NCI-H1092 treated with DMSO at 0.1 percent for 48 hours (cell line): ENCODE measurements at regions not wholly inside any gene's neighbourhood (a gene's known extent, or its start where the extent isn't known, plus 50 kb on each side); places are given as distances from the start of the nearest gene placed in this dataset.

Experiments used
- DNase-seq: peaks from one replicate; lab custom pipeline; 2025; lab: John Stamatoyannopoulos, UW

- DNase-seq, result no peak
Measured at GRCh38 chr6:168132531-168133167, 53.6 kb upstream of the FRMD1 start.

DNA sequence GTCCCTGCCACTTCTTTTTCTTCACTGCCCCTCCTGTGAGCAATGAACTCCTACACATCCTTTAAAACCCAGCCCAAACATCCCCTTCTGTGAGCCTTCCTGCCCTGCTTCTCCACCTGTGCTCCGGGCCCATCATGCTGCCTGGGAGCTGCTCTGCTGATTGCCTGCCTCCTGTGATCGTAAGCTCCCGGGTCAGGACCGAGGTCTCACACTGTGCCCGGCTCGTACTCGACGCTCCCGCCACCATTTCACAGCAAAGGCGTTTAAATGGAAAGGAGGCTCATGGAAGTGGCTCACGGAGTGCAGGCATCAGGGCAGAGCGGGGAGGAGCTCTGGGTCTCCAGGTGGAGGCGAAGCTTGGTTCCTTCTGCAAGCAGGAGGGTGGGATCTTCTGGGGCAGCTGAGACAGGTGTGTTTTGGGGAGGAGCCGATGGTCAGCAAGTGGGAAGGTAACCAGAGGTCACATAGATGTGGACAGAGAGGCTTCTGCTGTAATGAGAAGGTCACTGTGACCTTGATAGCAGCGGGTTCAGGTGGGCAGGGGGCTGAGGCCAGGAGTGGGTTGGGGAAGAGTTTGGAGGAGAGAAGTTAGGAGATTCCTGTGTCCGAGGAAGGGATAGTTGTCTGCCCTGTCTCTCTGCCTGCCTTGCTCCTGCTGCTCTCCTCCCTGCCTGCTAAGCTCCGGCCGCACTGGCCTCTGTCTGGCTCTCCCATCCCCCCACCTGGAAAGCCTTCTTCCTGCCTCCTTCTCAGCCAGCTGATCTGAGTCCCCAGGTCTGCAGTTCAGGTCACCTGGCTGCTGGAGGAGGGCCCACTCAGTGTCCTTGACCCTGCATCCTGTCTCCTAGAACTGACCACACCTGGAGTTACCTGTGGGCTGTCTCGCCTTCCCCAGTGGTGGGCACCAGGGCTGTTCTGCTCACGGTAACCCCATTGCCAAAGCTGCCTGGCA lies 52.7 kb upstream of the FRMD1 start:
- no peak for DNase-seq

DNA sequence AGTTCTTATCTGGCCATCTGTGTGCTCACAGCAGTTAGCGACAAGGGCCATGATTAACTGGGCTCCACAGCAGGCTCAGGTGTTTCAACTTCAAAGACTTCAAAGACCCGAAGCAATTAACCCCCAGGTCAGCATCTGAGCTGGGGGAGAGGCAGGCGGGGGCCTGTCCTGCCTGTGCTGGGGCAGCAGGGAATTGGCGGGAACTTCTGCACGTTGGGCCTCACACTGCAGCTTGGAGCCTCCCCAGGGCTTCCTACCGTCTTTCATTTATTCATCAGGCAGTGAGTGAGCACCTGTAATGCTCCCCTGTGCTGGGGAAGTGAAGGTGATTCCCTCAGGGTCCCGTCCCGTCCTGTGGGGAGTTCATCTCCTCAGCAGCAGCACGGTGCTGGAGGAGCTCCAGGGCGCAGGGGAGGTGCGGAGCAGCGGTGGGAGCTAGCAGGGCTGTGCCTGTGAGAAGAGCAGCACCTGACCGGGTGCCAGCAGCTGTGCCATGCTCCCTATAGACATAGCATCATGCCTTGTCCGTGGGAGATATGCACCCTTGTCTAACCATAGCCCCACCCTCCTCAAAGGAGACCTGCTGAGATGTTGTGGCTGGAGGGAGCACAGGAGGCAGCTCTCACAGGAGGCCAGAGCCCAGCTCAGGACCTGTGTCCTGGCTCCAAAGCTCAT lies 51.8 kb upstream of the FRMD1 start:
- no peak for DNase-seq

- DNase-seq, result no peak
Measured at GRCh38 chr6:168130168-168130696, 51.2 kb upstream of the FRMD1 start.

- no peak for DNase-seq
Measured at GRCh38 chr6:168129292-168130167, 50.5 kb upstream of the FRMD1 start.

GRCh38 chr6:168128631-168129291 lies 49.7 kb upstream of the FRMD1 start:
- DNase-seq, result no peak
